ENCODE measurements at regions not wholly inside any gene's neighbourhood (a gene's known extent, or its start where the extent isn't known, plus 50 kb on each side); places are given as distances from the start of the nearest gene placed in this dataset.

- Histone ChIP-seq H3K9ac (ENCODE audit: low read length) (no peak overlapping the region), H3K27ac (ENCODE audit: low read length) (no peak overlapping the region), H3K9me3 (ENCODE audit: control insufficient read depth, low read depth, low read length) (no peaks in the 10 kb centered on the region), H3K4me1 (ENCODE audit: control insufficient read depth, low read depth, low read length) (no peaks in the 10 kb centered on the region), H3K4me3 (ENCODE audit: low read length) (no peak overlapping the region), H3K36me3 (ENCODE audit: control insufficient read depth, low read depth, low read length) (no peaks in the 10 kb centered on the region), H3K27me3 (ENCODE audit: control insufficient read depth, insufficient read depth, low read length) (peaks cover 3% of the 10 kb centered on the region)
Observed at GRCh38 chr17:45732926-45733505, 51.1 kb upstream of the CRHR1 start.

- Histone ChIP-seq H3K9ac (ENCODE audit: low read length) (no peak overlapping the region), H3K27me3 (ENCODE audit: control insufficient read depth, insufficient read depth, low read length) (peaks cover 3% of the 10 kb centered on the region), H3K27ac (ENCODE audit: low read length) (no peak overlapping the region), H3K4me1 (ENCODE audit: control insufficient read depth, low read depth, low read length) (no peaks in the 10 kb centered on the region), H3K4me3 (ENCODE audit: low read length) (no peak overlapping the region), H3K36me3 (ENCODE audit: control insufficient read depth, low read depth, low read length) (no peaks in the 10 kb centered on the region), H3K9me3 (ENCODE audit: control insufficient read depth, low read depth, low read length) (no peaks in the 10 kb centered on the region)
Observed at GRCh38 chr17:45733781-45734180, 50.3 kb upstream of the CRHR1 start.
